MM.1S (cell line): ENCODE measurements at regions not wholly inside any gene's neighbourhood (a gene's known extent, or its start where the extent isn't known, plus 50 kb on each side); places are given as distances from the start of the nearest gene placed in this dataset.

Experiments used
- EZH2 ChIP-seq: fragments of 300-600 bp; sonication (generic); optimal IDR thresholded peaks from 2 replicates; pipeline ENCODE3; 2017; ENCODE audit warnings: low read depth, mild to moderate bottlenecking, antibody characterized with exemption, low read length, mixed read lengths
- EZH2phosphoT487 ChIP-seq: fragments of 300-600 bp; sonication (generic); IDR thresholded peaks from 2 replicates; pipeline ENCODE4 v1.6.1; 2018; ENCODE audit warnings: antibody characterized with exemption, low read length
- TF ChIP-seq, protein P1 (sequence below): fragments of 300-600 bp; sonication (generic); IDR thresholded peaks from 2 replicates; pipeline ENCODE4 v1.5.1; 2016; ENCODE audit warnings: antibody characterized with exemption, low read length, mixed read lengths

DNA sequence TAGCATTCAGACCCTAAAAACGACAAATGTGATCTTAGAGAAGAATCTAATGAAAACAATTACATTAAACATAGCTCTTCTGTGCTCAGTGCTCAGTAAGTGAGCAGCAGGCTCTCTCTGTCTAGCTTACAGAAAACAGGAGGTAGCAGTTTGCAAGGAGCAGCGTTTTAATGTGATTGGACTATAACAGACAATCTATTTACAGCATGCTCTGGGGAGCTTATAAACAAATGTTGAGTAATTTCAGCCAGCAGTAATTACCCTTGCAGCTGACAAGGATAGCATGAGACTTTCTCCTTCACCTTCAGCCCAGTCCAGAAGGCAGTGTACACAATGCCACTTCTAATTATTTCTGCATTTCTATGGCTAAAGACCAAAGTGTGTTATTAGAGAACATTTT lies 270.4 kb downstream of the FIGN start:
- TF ChIP-seq, protein P1, sequence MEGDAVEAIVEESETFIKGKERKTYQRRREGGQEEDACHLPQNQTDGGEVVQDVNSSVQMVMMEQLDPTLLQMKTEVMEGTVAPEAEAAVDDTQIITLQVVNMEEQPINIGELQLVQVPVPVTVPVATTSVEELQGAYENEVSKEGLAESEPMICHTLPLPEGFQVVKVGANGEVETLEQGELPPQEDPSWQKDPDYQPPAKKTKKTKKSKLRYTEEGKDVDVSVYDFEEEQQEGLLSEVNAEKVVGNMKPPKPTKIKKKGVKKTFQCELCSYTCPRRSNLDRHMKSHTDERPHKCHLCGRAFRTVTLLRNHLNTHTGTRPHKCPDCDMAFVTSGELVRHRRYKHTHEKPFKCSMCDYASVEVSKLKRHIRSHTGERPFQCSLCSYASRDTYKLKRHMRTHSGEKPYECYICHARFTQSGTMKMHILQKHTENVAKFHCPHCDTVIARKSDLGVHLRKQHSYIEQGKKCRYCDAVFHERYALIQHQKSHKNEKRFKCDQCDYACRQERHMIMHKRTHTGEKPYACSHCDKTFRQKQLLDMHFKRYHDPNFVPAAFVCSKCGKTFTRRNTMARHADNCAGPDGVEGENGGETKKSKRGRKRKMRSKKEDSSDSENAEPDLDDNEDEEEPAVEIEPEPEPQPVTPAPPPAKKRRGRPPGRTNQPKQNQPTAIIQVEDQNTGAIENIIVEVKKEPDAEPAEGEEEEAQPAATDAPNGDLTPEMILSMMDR: no peak
- TF ChIP-seq EZH2: no peak
- TF ChIP-seq EZH2phosphoT487: no peak
